Smooth muscle cell (in vitro differentiated cells): ENCODE measurements at regions not wholly inside any gene's neighbourhood (a gene's known extent, or its start where the extent isn't known, plus 50 kb on each side); places are given as distances from the start of the nearest gene placed in this dataset.

ENCODE experiments used
- DNase-seq: peaks from one replicate; lab custom pipeline; 2025; ENCODE audit not compliant: unreplicated experiment; lab: John Stamatoyannopoulos, UW
- H2AFZ ChIP-seq: fragments of 200-600 bp; sonication (generic); 2 replicates; pipeline ENCODE4 v1.6.0; 2016; ENCODE audit warnings: antibody characterized with exemption, low read depth, mild to moderate bottlenecking
- H3F3A ChIP-seq: fragments of 200-600 bp; sonication (generic); 2 replicates; pipeline ENCODE4 v1.6.0; 2017; ENCODE audit warnings: antibody characterized with exemption, low read depth
- H3K27ac ChIP-seq: fragments of 200-600 bp; sonication (generic); 2 replicates; pipeline ENCODE4 v1.5.1; 2016; ENCODE audit warnings: low read depth, mild to moderate bottlenecking
- H3K27me3 ChIP-seq: fragments of 200-600 bp; sonication (generic); 2 replicates; pipeline ENCODE4 v1.6.1; 2016; ENCODE audit warnings: low read depth, mild to moderate bottlenecking
- H3K36me3 ChIP-seq: fragments of 200-600 bp; sonication (generic); 2 replicates; pipeline ENCODE4 v1.5.1; 2016; ENCODE audit warnings: low read depth
- H3K4me1 ChIP-seq: fragments of 200-600 bp; sonication (generic); 2 replicates; pipeline ENCODE4 v1.5.1; 2016; ENCODE audit warnings: low read depth
- H3K4me2 ChIP-seq: fragments of 200-600 bp; sonication (generic); 2 replicates; pipeline ENCODE4 v1.6.0; 2016; ENCODE audit warnings: mild to moderate bottlenecking
- H3K4me3 ChIP-seq: fragments of 200-600 bp; sonication (generic); 2 replicates; pipeline ENCODE4 v1.5.1; 2016; ENCODE audit warnings: mild to moderate bottlenecking
- H3K79me2 ChIP-seq: fragments of 200-600 bp; sonication (generic); 2 replicates; pipeline ENCODE4 v1.6.0; 2016; ENCODE audit warnings: low read depth, mild to moderate bottlenecking
- H3K9ac ChIP-seq: fragments of 200-600 bp; sonication (generic); 2 replicates; pipeline ENCODE4 v1.6.0; 2016; ENCODE audit warnings: low read depth
- H3K9me3 ChIP-seq: fragments of 200-600 bp; sonication (generic); replicated peaks from 2 replicates; pipeline ENCODE4 v1.5.1; 2016; ENCODE audit warnings: low read depth
- H4K20me1 ChIP-seq: fragments of 200-600 bp; sonication (generic); 2 replicates; pipeline ENCODE4 v1.6.0; 2016; ENCODE audit warnings: low read depth
- CTCF ChIP-seq: fragments of 200-600 bp; sonication (generic); IDR thresholded peaks from 2 replicates; pipeline ENCODE4 v1.5.1; 2017; ENCODE audit warnings: borderline replicate concordance, mild to moderate bottlenecking, antibody characterized with exemption; ENCODE audit not compliant: insufficient read depth, poor library complexity, severe bottlenecking
- WGBS: methylation state at CpG from one replicate; pipeline ENCODE4 v1.1.7; 2016; ENCODE audit warnings: low lambda C conversion rate; 5-methylcytosine and 5-hydroxymethylcytosine counted together

- no peak for DNase-seq
- H3K4me1 ChIP-seq: no peaks in the 10 kb centered on the region
- no peak overlapping the region for H3K9ac ChIP-seq
- H3K79me2 ChIP-seq: no peaks in the 10 kb centered on the region
- H3K36me3 ChIP-seq: no peaks in the 10 kb centered on the region
- WGBS: 81% methylated on average over 10 of the region's 12 CpGs
- H3K4me2 ChIP-seq: no peak overlapping the region
- H3F3A ChIP-seq: no peaks in the 10 kb centered on the region
- no peak overlapping the region for H3K4me3 ChIP-seq
- no peaks in the 10 kb centered on the region for H3K9me3 ChIP-seq
- H3K27me3 ChIP-seq: no peaks in the 10 kb centered on the region
- H4K20me1 ChIP-seq: no peaks in the 10 kb centered on the region
- H3K27ac ChIP-seq: no peak overlapping the region
- no peak overlapping the region for H2AFZ ChIP-seq
- TF ChIP-seq CTCF: no peak
Measured at GRCh38 chr19:29269641-29270040, 56.7 kb upstream of the UQCRFS1 start.

GRCh38 chr19:29271341-29271740, 58.4 kb upstream of the UQCRFS1 start:
- no peak overlapping the region for H3K27ac ChIP-seq
- H3K79me2 ChIP-seq: no peaks in the 10 kb centered on the region
- WGBS: 62% methylated on average over 3 of the region's 3 CpGs
- H3K4me3 ChIP-seq: no peak overlapping the region
- no peak for TF ChIP-seq CTCF
- no peak overlapping the region for H3K9ac ChIP-seq
- no peaks in the 10 kb centered on the region for H3K4me1 ChIP-seq
- H3K4me2 ChIP-seq: no peak overlapping the region
- H3K27me3 ChIP-seq: no peaks in the 10 kb centered on the region
- no peaks in the 10 kb centered on the region for H3K36me3 ChIP-seq
- no peaks in the 10 kb centered on the region for H3K9me3 ChIP-seq
- H2AFZ ChIP-seq: no peak overlapping the region
- H3F3A ChIP-seq: no peaks in the 10 kb centered on the region
- DNase-seq: no peak
- H4K20me1 ChIP-seq: no peaks in the 10 kb centered on the region

GRCh38 chr19:29271911-29272310, 59.0 kb upstream of the UQCRFS1 start:
- H3K4me2 ChIP-seq: no peak overlapping the region
- H3F3A ChIP-seq: no peaks in the 10 kb centered on the region
- no peaks in the 10 kb centered on the region for H4K20me1 ChIP-seq
- H3K9me3 ChIP-seq: no peaks in the 10 kb centered on the region
- no peak overlapping the region for H3K4me3 ChIP-seq
- no peaks in the 10 kb centered on the region for H3K79me2 ChIP-seq
- H3K4me1 ChIP-seq: no peaks in the 10 kb centered on the region
- no peak overlapping the region for H3K27ac ChIP-seq
- DNase-seq: no peak
- H2AFZ ChIP-seq: no peak overlapping the region
- 89% methylated on average over 4 of the region's 4 CpGs for WGBS
- H3K36me3 ChIP-seq: no peaks in the 10 kb centered on the region
- H3K27me3 ChIP-seq: no peaks in the 10 kb centered on the region
- TF ChIP-seq CTCF: no peak
- H3K9ac ChIP-seq: no peak overlapping the region

GRCh38 chr19:29273000-29273640, 60.2 kb upstream of the UQCRFS1 start:
- H3K27ac ChIP-seq: no peak overlapping the region
- DNase-seq: no peak
- no peaks in the 10 kb centered on the region for H3F3A ChIP-seq
- no peaks in the 10 kb centered on the region for H3K9me3 ChIP-seq
- no peak overlapping the region for H3K9ac ChIP-seq
- no peak overlapping the region for H3K4me3 ChIP-seq
- no peak overlapping the region for H3K4me2 ChIP-seq
- TF ChIP-seq CTCF: no peak
- H2AFZ ChIP-seq: no peak overlapping the region
- H3K36me3 ChIP-seq: no peaks in the 10 kb centered on the region
- WGBS: 86% methylated on average over 8 of the region's 8 CpGs
- H4K20me1 ChIP-seq: no peaks in the 10 kb centered on the region
- no peaks in the 10 kb centered on the region for H3K79me2 ChIP-seq
- no peaks in the 10 kb centered on the region for H3K4me1 ChIP-seq
- peaks cover 10% of the 10 kb centered on the region for H3K27me3 ChIP-seq
